Common myeloid progenitor, CD34-positive (primary cell): ENCODE measurements at regions not wholly inside any gene's neighbourhood (a gene's known extent, or its start where the extent isn't known, plus 50 kb on each side); places are given as distances from the start of the nearest gene placed in this dataset.
A peak's percentile ranks its signal among the peaks of the same experiment; 100 is the strongest.
"Not testable (repeated sequence)": the region's sequence is repeated elsewhere in the genome, so short reads cannot be mapped to it uniquely, and the experiment has no call there.

Experiments used
- CTCF ChIA-PET: fragments of 350-600 bp; sonication (Branson Sonifier 250); formaldehyde crosslinking; loops from one replicate; lab custom pipeline; 2021; ENCODE audit warnings: antibody characterized with exemption; lab: Charles Lee
- POLR2A ChIA-PET: fragments of 350-600 bp; sonication (Branson Sonifier 250); formaldehyde crosslinking; loops from one replicate; lab custom pipeline; 2021; ENCODE audit warnings: antibody characterized with exemption; lab: Charles Lee
- DNase-seq, 3 donors: peaks; one replicate each; pipeline versions ENCODE4 v3.0.0 to v3.0.0-alpha.2; 2013
- H3K27ac ChIP-seq, 2 experiments: 1 replicate in 1 of 2; 2 replicates in 1 of 2; pipeline ENCODE4 v1.7.0; 2013; ENCODE audit warnings: inconsistent platforms in 2 of 2, low read length in 2 of 2, mild to moderate bottlenecking in 2 of 2, low read depth in 1 of 2, moderate library complexity in 1 of 2; ENCODE audit not compliant: severe bottlenecking in 2 of 2, insufficient read depth in 1 of 2, poor library complexity in 1 of 2
- H3K27me3 ChIP-seq, 5 experiments: replicated peaks in 2 of 5; 1 replicate in 3 of 5; 2 replicates in 2 of 5; pipeline versions ENCODE4 v1.6.1 to v1.7.0; 2013; ENCODE audit warnings: low read length in 4 of 5, mild to moderate bottlenecking in 2 of 5, moderate library complexity in 2 of 5, inconsistent platforms in 1 of 5; ENCODE audit not compliant: insufficient read depth in 5 of 5, control insufficient read depth in 4 of 5
- H3K36me3 ChIP-seq, 4 experiments: 1 replicate in 2 of 4; 2 replicates in 2 of 4; pipeline versions ENCODE4 v1.6.1 to v1.7.0; 2013; ENCODE audit warnings: low read length in 3 of 4, control low read depth in 1 of 4, mild to moderate bottlenecking in 1 of 4; ENCODE audit not compliant: control insufficient read depth in 4 of 4, insufficient read depth in 4 of 4
- H3K4me1 ChIP-seq, 4 experiments: 1 replicate in 3 of 4; 2 replicates in 1 of 4; pipeline versions ENCODE4 v1.6.1 to v1.7.1; 2013; ENCODE audit warnings: low read length in 3 of 4, mild to moderate bottlenecking in 3 of 4, control low read depth in 1 of 4, inconsistent platforms in 1 of 4, moderate library complexity in 1 of 4; ENCODE audit not compliant: control insufficient read depth in 4 of 4, insufficient read depth in 4 of 4; ENCODE audit errors: control extremely low read depth in 1 of 4
- H3K4me3 ChIP-seq, 7 experiments: 1 replicate in 4 of 7; 2 replicates in 3 of 7; pipeline versions ENCODE4 v1.5.1 to v1.7.0; 2013; ENCODE audit warnings: mild to moderate bottlenecking in 7 of 7, low read length in 6 of 7, moderate library complexity in 6 of 7, inconsistent platforms in 2 of 7, low read depth in 2 of 7, control low read depth in 1 of 7; ENCODE audit not compliant: insufficient read depth in 4 of 7, control insufficient read depth in 1 of 7; ENCODE audit errors: extremely low read depth in 1 of 7
- H3K9me3 ChIP-seq, 5 experiments: 1 replicate in 4 of 5; 2 replicates in 1 of 5; pipeline versions ENCODE4 v1.6.1 to v1.7.1; 2013; ENCODE audit warnings: low read length in 4 of 5, mild to moderate bottlenecking in 2 of 5, inconsistent platforms in 1 of 5, low read depth in 1 of 5, moderate library complexity in 1 of 5; ENCODE audit not compliant: control insufficient read depth in 4 of 5, insufficient read depth in 2 of 5; ENCODE audit errors: control extremely low read depth in 1 of 5
- WGBS: methylation state at CpG from one replicate; pipeline ENCODE4 v1.1.5; 2013; ENCODE audit not compliant: insufficient coverage; 5-methylcytosine and 5-hydroxymethylcytosine counted together

GRCh38 chr1:115507901-115508300 lies 133.9 kb upstream of the VANGL1 start:
- H3K36me3 ChIP-seq = no peaks in the 10 kb centered on the region
- no peak overlapping the region for H3K27ac ChIP-seq
- peaks cover 0 to 5% (median 1%) of the 10 kb centered on the region in 5 experiments for H3K9me3 ChIP-seq
- ChIA-PET POLR2A (interaction anchor here (0.6 kb wide), 1 partner anchor 457 kb away, joined by 3 read pairs; no protein-coding TSS in a partner anchor), CTCF (interaction anchor here (1.0 to 2.1 kb wide), 2 partner anchors 366 to 370 kb away, joined by 3 to 17 read pairs; no protein-coding TSS in a partner anchor)
- no peak overlapping the region for H3K4me3 ChIP-seq
- 94% methylated on average over 2 of the region's 6 CpGs for WGBS
- H3K27me3 ChIP-seq = no peaks in the 10 kb centered on the region
- H3K4me1 ChIP-seq = peaks cover 13 to 33% (median 14%) of the 10 kb centered on the region in 4 experiments
- DNase-seq = no peak

GRCh38 chr1:115506924-115507589 lies 134.7 kb upstream of the VANGL1 start:
- Histone ChIP-seq H3K4me1 (peaks cover 14 to 41% (median 19%) of the 10 kb centered on the region in 4 experiments), H3K9me3 (peaks cover 0 to 5% (median 1%) of the 10 kb centered on the region in 5 experiments), H3K27ac (no peak overlapping the region), H3K4me3 (no peak overlapping the region), H3K27me3 (no peaks in the 10 kb centered on the region), H3K36me3 (no peaks in the 10 kb centered on the region)
- CTCF ChIA-PET = interaction anchor here (0.9 to 2.1 kb wide), 6 partner anchors 15 to 549 kb away, joined by 3 to 17 read pairs (median 3); no protein-coding TSS in a partner anchor
- POLR2A ChIA-PET = no interaction called here
- peak; percentile 30 to 39 (median 39) for DNase-seq
- WGBS = 45% methylated on average over 8 of the region's 10 CpGs

- peak in 2 of 3 donors; percentile 13 to 19 for DNase-seq
- Histone ChIP-seq H3K27me3 (no peaks in the 10 kb centered on the region), H3K27ac (no peak overlapping the region), H3K4me1 (peaks cover 19 to 47% (median 25%) of the 10 kb centered on the region in 4 experiments), H3K4me3 (no peak overlapping the region), H3K36me3 (no peaks in the 10 kb centered on the region), H3K9me3 (peaks cover 0 to 1% (median 0%) of the 10 kb centered on the region in 5 experiments)
- ChIA-PET CTCF (interaction anchor here (0.9 to 2.1 kb wide), 6 partner anchors 14 to 548 kb away, joined by 3 to 17 read pairs (median 3); no protein-coding TSS in a partner anchor), POLR2A (no interaction called here)
- WGBS = 10% methylated on average over 8 of the region's 8 CpGs
Measured at GRCh38 chr1:115506518-115506917, 135.3 kb upstream of the VANGL1 start.

GRCh38 chr1:115505148-115505571 lies 136.6 kb upstream of the VANGL1 start:
- Histone ChIP-seq H3K4me1 (peaks cover 23 to 60% (median 35%) of the 10 kb centered on the region in 4 experiments), H3K4me3 (no peak overlapping the region), H3K36me3 (no peaks in the 10 kb centered on the region), H3K27me3 (no peaks in the 10 kb centered on the region), H3K27ac (no peak overlapping the region), H3K9me3 (no peaks in the 10 kb centered on the region)
- ChIA-PET CTCF (interaction anchor here (1.1 to 1.4 kb wide), 2 partner anchors 14 to 365 kb away, joined by 3 read pairs; no protein-coding TSS in a partner anchor), POLR2A (no interaction called here)
- DNase-seq = peak in 2 of 3 donors; percentile 7 to 23

- peaks cover 23 to 63% (median 37%) of the 10 kb centered on the region in 4 experiments for H3K4me1 ChIP-seq
- POLR2A ChIA-PET, H3K36me3 ChIP-seq, H3K9me3 ChIP-seq, H3K27me3 ChIP-seq, H3K27ac ChIP-seq: not testable (repeated sequence)
- CTCF ChIA-PET = interaction anchor here (0.5 to 2.5 kb wide), 4 partner anchors 10 to 1741 kb away, joined by 3 to 8 read pairs (median 3); no protein-coding TSS in a partner anchor
- peak in 2 of 3 donors; percentile 5 to 11 for DNase-seq
- WGBS = 58% methylated on average over 2 of the region's 4 CpGs
- peak overlapping the region in 1 of 7 experiments; percentile 18 for H3K4me3 ChIP-seq
Measured at GRCh38 chr1:115502183-115502582, 139.6 kb upstream of the VANGL1 start.

GRCh38 chr1:115501476-115501875 lies 140.3 kb upstream of the VANGL1 start:
- ChIA-PET POLR2A (no interaction called here), CTCF (interaction anchor here (0.5 to 2.5 kb wide), 7 partner anchors 10 to 1741 kb away, joined by 3 to 8 read pairs (median 3); no protein-coding TSS in a partner anchor)
- no peaks in the 10 kb centered on the region for H3K9me3 ChIP-seq
- 0% methylated on average over 1 of the region's 1 CpG for WGBS
- peaks cover 23 to 56% (median 31%) of the 10 kb centered on the region in 4 experiments for H3K4me1 ChIP-seq
- H3K36me3 ChIP-seq = no peaks in the 10 kb centered on the region
- no peaks in the 10 kb centered on the region for H3K27me3 ChIP-seq
- peak overlapping the region in 1 of 7 experiments; percentile 18 for H3K4me3 ChIP-seq
- DNase-seq = peak; percentile 45 to 88 (median 80)
- H3K27ac ChIP-seq = no peak overlapping the region

- no peaks in the 10 kb centered on the region for H3K9me3 ChIP-seq
- no peak overlapping the region for H3K27ac ChIP-seq
- H3K4me3 ChIP-seq = no peak overlapping the region
- peaks cover 9 to 38% (median 25%) of the 10 kb centered on the region in 4 experiments for H3K4me1 ChIP-seq
- CTCF ChIA-PET = interaction anchor here (1.2 kb wide), 1 partner anchor 29 kb away, joined by 3 read pairs; no protein-coding TSS in a partner anchor
- 86% methylated on average over 1 of the region's 2 CpGs for WGBS
- POLR2A ChIA-PET = no interaction called here
- H3K27me3 ChIP-seq = no peaks in the 10 kb centered on the region
- no peaks in the 10 kb centered on the region for H3K36me3 ChIP-seq
- peak in 2 of 3 donors; percentile 16 to 17 for DNase-seq
Measured at GRCh38 chr1:115499253-115499652, 142.5 kb upstream of the VANGL1 start.
